Cardiac septum (tissue), 1 donor: ENCODE measurements at regions not wholly inside any gene's neighbourhood (a gene's known extent, or its start where the extent isn't known, plus 50 kb on each side); places are given as distances from the start of the nearest gene placed in this dataset.
"Not testable (repeated sequence)": the region's sequence is repeated elsewhere in the genome, so short reads cannot be mapped to it uniquely, and the experiment has no call there.

Source experiments
- DNase-seq: peaks from one replicate; pipeline ENCODE4 v3.0.0-alpha.2; 2020; ENCODE audit warnings: low spot score
- intact Hi-C: fragments of 100-400 bp; cut with DNase I; formaldehyde crosslinking; loops from one replicate; pipeline ENCODE4 v1.14.0; 2022
- donor health status: DM: no; HTN: no; CAD: no.

- intact Hi-C loops, result no loop called here
- no peak for DNase-seq
These were observed 166.5 kb downstream of the RTP5 start for GRCh38 chr2:242035858-242036652.

- intact Hi-C loops, result no loop called here
These were observed 167.1 kb downstream of the RTP5 start for GRCh38 chr2:242036653-242036950.

GRCh38 chr2:242038166-242038927 lies 168.8 kb downstream of the RTP5 start:
- intact Hi-C loops, result no loop called here
- no peak for DNase-seq

More at GRCh38 chr2:242036653-242036950, 167.1 kb downstream of the RTP5 start:
- no peak for DNase-seq

- intact Hi-C loops, result no loop called here
These were observed 169.4 kb downstream of the RTP5 start for GRCh38 chr2:242038928-242039341.

GRCh38 chr2:242040303-242040655 lies 170.8 kb downstream of the RTP5 start:
- intact Hi-C loops, result no loop called here
- no peak for DNase-seq

More at GRCh38 chr2:242038928-242039341, 169.4 kb downstream of the RTP5 start:
- DNase-seq, result no peak

- intact Hi-C loops, result no loop called here
- no peak for DNase-seq
These were observed 171.2 kb downstream of the RTP5 start for GRCh38 chr2:242040681-242041080.

- DNase-seq, result no peak
- intact Hi-C loops, result no loop called here
These were observed 172.3 kb downstream of the RTP5 start for GRCh38 chr2:242041816-242042215.

- no peak for DNase-seq
- intact Hi-C loops, result no loop called here
These were observed 174.2 kb downstream of the RTP5 start for GRCh38 chr2:242043538-242044312.

- no peak for DNase-seq
- intact Hi-C loops, result no loop called here
These were observed 174.7 kb downstream of the RTP5 start for GRCh38 chr2:242044313-242044590.

GRCh38 chr2:242045596-242046144 lies 176.1 kb downstream of the RTP5 start:
- DNase-seq, intact Hi-C loops: not testable (repeated sequence)

GRCh38 chr2:242046206-242046826 lies 176.8 kb downstream of the RTP5 start:
- intact Hi-C loops, result no loop called here
- DNase-seq, result no peak

GRCh38 chr2:242047963-242048362 lies 178.4 kb downstream of the RTP5 start:
- DNase-seq, result no peak
- intact Hi-C loops, result no loop called here

GRCh38 chr2:242048479-242048878 lies 178.9 kb downstream of the RTP5 start:
- no peak for DNase-seq
- intact Hi-C loops, result no loop called here

GRCh38 chr2:242049492-242049891 lies 180.0 kb downstream of the RTP5 start:
- intact Hi-C loops, result not testable (repeated sequence)

GRCh38 chr2:242051463-242051862 lies 181.9 kb downstream of the RTP5 start:
- intact Hi-C loops, result no loop called here
- DNase-seq, result no peak

More at GRCh38 chr2:242049492-242049891, 180.0 kb downstream of the RTP5 start:
- not testable (repeated sequence) for DNase-seq

GRCh38 chr2:242052421-242052820 lies 182.9 kb downstream of the RTP5 start:
- DNase-seq, result no peak

GRCh38 chr2:242053921-242054320 lies 184.4 kb downstream of the RTP5 start:
- intact Hi-C loops, result no loop called here
- no peak for DNase-seq

More at GRCh38 chr2:242052421-242052820, 182.9 kb downstream of the RTP5 start:
- intact Hi-C loops, result no loop called here

- DNase-seq, result no peak
- intact Hi-C loops, result no loop called here
These were observed 184.9 kb downstream of the RTP5 start for GRCh38 chr2:242054406-242054805.

GRCh38 chr2:242054881-242055801 lies 185.6 kb downstream of the RTP5 start:
- intact Hi-C loops, result no loop called here

More at GRCh38 chr2:242054881-242055801, 185.6 kb downstream of the RTP5 start:
- DNase-seq, result no peak
